Esophagus squamous epithelium (tissue), 4 donors: ENCODE measurements at regions not wholly inside any gene's neighbourhood (a gene's known extent, or its start where the extent isn't known, plus 50 kb on each side); places are given as distances from the start of the nearest gene placed in this dataset.

Source experiments
- POLR2A ChIP-seq, 4 donors: fragments of 450-650 bp; IDR thresholded peaks; one replicate each; pipeline ENCODE4 v1.6.1; 2017; ENCODE audit warnings: antibody characterized with exemption in 4 of 4, mild to moderate bottlenecking in 4 of 4, moderate library complexity in 3 of 4
- TF ChIP-seq, protein P1 (sequence below), 6 experiments: fragments of 450-650 bp in 4 of 6; fragments of 200-600 bp in 2 of 6; sonication (generic) in 2 of 6; IDR thresholded peaks; one replicate each; pipeline ENCODE4 v1.5.1; 2016 to 2019; ENCODE audit warnings: antibody characterized with exemption in 6 of 6, mild to moderate bottlenecking in 4 of 6, moderate library complexity in 4 of 6

DNA sequence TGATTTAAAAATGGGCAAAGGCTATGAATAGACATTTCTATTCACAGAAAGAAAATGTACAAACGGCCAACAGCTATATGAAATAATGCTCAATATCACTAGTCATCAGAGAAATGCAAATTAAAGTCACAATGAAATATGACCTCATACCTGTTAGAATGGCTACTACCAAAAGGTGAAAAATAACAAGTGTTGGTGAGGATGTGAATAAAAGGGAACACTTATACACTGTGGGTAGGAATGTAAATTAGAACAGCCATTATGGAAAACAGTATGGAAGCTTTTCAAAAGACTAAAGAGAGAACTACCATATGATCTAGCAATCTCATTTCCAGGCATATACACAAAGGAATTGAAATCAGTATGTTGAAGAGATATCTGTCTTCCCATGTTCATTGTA, 118.9 kb upstream of the SPOPL start:
- TF ChIP-seq, protein P1, sequence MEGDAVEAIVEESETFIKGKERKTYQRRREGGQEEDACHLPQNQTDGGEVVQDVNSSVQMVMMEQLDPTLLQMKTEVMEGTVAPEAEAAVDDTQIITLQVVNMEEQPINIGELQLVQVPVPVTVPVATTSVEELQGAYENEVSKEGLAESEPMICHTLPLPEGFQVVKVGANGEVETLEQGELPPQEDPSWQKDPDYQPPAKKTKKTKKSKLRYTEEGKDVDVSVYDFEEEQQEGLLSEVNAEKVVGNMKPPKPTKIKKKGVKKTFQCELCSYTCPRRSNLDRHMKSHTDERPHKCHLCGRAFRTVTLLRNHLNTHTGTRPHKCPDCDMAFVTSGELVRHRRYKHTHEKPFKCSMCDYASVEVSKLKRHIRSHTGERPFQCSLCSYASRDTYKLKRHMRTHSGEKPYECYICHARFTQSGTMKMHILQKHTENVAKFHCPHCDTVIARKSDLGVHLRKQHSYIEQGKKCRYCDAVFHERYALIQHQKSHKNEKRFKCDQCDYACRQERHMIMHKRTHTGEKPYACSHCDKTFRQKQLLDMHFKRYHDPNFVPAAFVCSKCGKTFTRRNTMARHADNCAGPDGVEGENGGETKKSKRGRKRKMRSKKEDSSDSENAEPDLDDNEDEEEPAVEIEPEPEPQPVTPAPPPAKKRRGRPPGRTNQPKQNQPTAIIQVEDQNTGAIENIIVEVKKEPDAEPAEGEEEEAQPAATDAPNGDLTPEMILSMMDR (IDR thresholded peaks at IDR 0.05): no peak
- TF ChIP-seq POLR2A (IDR thresholded peaks at IDR 0.05): no peak
